Endodermal cell (in vitro differentiated cells): ENCODE measurements at regions not wholly inside any gene's neighbourhood (a gene's known extent, or its start where the extent isn't known, plus 50 kb on each side); places are given as distances from the start of the nearest gene placed in this dataset.
A peak's percentile ranks its signal among the peaks of the same experiment; 100 is the strongest.
"Not testable (repeated sequence)": the region's sequence is repeated elsewhere in the genome, so short reads cannot be mapped to it uniquely, and the experiment has no call there.

ENCODE experiments used
- DNase-seq: peaks from one replicate; pipeline ENCODE4 v3.0.0-alpha.2; 2017
- H3K27ac ChIP-seq: 2 replicates; pipeline ENCODE4 v1.5.1; 2013; ENCODE audit warnings: mild to moderate bottlenecking, low read depth, low read length, moderate library complexity
- H3K27me3 ChIP-seq: 2 replicates; pipeline ENCODE4 v1.6.1; 2013; ENCODE audit warnings: mild to moderate bottlenecking, low read length, moderate library complexity; ENCODE audit not compliant: insufficient read depth, control insufficient read depth, poor library complexity, severe bottlenecking
- H3K36me3 ChIP-seq: 2 replicates; pipeline ENCODE4 v1.7.0; 2013; ENCODE audit warnings: mild to moderate bottlenecking, low read length, moderate library complexity; ENCODE audit not compliant: control insufficient read depth, insufficient read depth
- H3K4me1 ChIP-seq: one replicate; pipeline ENCODE4 v1.7.0; 2013; ENCODE audit warnings: low read length; ENCODE audit not compliant: control insufficient read depth, insufficient read depth
- H3K4me3 ChIP-seq: 2 replicates; pipeline ENCODE4 v1.5.1; 2013; ENCODE audit warnings: mild to moderate bottlenecking, low read length, moderate library complexity
- H3K9ac ChIP-seq: 2 replicates; pipeline ENCODE4 v1.6.1; 2013; ENCODE audit warnings: mild to moderate bottlenecking, low read length, moderate library complexity; ENCODE audit not compliant: poor library complexity, severe bottlenecking; ENCODE audit errors: extremely low read depth
- H3K9me3 ChIP-seq: 2 replicates; pipeline ENCODE4 v1.6.1; 2013; ENCODE audit warnings: mild to moderate bottlenecking, low read length, moderate library complexity; ENCODE audit not compliant: control insufficient read depth
- H3K27ac Mint-ChIP-seq: 2 replicates; pipeline ENCODE4 v1.8.0; 2020; ENCODE audit warnings: mixed read lengths
- H3K27me3 Mint-ChIP-seq: 2 replicates; pipeline ENCODE4 v1.8.0; 2021; ENCODE audit warnings: mild to moderate bottlenecking, mixed read lengths; ENCODE audit not compliant: insufficient read depth
- H3K36me3 Mint-ChIP-seq: 2 replicates; pipeline ENCODE4 v1.8.0; 2020; ENCODE audit warnings: low read depth, mixed read lengths
- H3K4me1 Mint-ChIP-seq: 2 replicates; pipeline ENCODE4 v1.8.0; 2020; ENCODE audit warnings: mixed read lengths
- H3K4me3 Mint-ChIP-seq: 2 replicates; pipeline ENCODE4 v1.8.0; 2020; ENCODE audit warnings: mild to moderate bottlenecking, moderate library complexity, mixed read lengths
- H3K9me3 Mint-ChIP-seq: 2 replicates; pipeline ENCODE4 v1.8.0; 2020; ENCODE audit warnings: mild to moderate bottlenecking, mixed read lengths
- WGBS, 2 experiments: methylation state at CpG; one replicate each; pipeline versions ENCODE4 v1.1.5 to v1.1.7; 2013; ENCODE audit warnings: missing lambda C conversion rate in 2 of 2, mixed read lengths in 1 of 2; ENCODE audit not compliant: insufficient coverage in 1 of 2, insufficient read length in 1 of 2; 5-methylcytosine and 5-hydroxymethylcytosine counted together

- H3K27me3 Mint-ChIP-seq, result not testable (repeated sequence)
- 94% methylated on average over 2 of the region's 5 CpGs; no CpG with 5 or more reads in 1 of the 2 experiments for WGBS, 2 experiments
Observed at GRCh38 chr12:9440428-9440827, 167.3 kb downstream of the KLRB1 start.

GRCh38 chr12:9435682-9436081 lies 172.0 kb downstream of the KLRB1 start:
- not testable (repeated sequence) for H3K27me3 Mint-ChIP-seq, H3K36me3 ChIP-seq, H3K4me1 ChIP-seq, H3K27me3 ChIP-seq, DNase-seq, H3K9me3 ChIP-seq, H3K27ac ChIP-seq, H3K36me3 Mint-ChIP-seq, H3K27ac Mint-ChIP-seq, H3K9ac ChIP-seq, H3K4me3 Mint-ChIP-seq, H3K9me3 Mint-ChIP-seq, H3K4me3 ChIP-seq, H3K4me1 Mint-ChIP-seq
- WGBS, 2 experiments, result 92% methylated on average over 2 of the region's 15 CpGs; no CpG with 5 or more reads in 1 of the 2 experiments

More at GRCh38 chr12:9440428-9440827, 167.3 kb downstream of the KLRB1 start:
- not testable (repeated sequence) for H3K4me3 ChIP-seq, H3K27me3 ChIP-seq, H3K9me3 ChIP-seq, H3K9ac ChIP-seq, H3K4me1 Mint-ChIP-seq, H3K36me3 Mint-ChIP-seq, H3K27ac Mint-ChIP-seq, H3K36me3 ChIP-seq, DNase-seq, H3K9me3 Mint-ChIP-seq, H3K4me3 Mint-ChIP-seq, H3K27ac ChIP-seq, H3K4me1 ChIP-seq

DNA sequence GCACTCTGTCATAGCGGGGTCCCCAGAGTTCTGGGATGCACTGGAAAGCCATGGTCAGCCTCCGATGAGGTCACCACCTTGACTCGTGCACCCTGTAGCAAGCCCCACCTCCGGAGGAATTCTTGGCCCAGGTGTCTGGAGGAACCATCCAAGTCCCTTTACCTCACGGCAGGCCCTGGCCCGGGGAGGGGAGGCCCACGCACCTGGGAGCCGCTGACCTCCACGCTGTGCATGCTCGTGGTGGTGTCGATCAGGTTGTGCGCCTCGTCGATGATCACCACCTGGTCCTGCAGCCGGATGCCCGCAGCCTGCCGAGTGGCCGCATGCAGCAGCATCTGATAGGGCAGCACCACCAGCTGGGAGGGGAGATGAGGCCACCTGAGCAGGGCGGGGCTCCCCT lies 177.3 kb downstream of the KLRB1 start:
- H3K9me3 Mint-ChIP-seq, H3K9me3 ChIP-seq, H3K4me1 Mint-ChIP-seq, H3K27ac ChIP-seq, H3K4me3 Mint-ChIP-seq, H3K9ac ChIP-seq, H3K4me3 ChIP-seq, H3K27ac Mint-ChIP-seq, H3K36me3 ChIP-seq, H3K4me1 ChIP-seq, H3K27me3 ChIP-seq, H3K27me3 Mint-ChIP-seq: not testable (repeated sequence)
- peak; percentile 36 for DNase-seq
- peaks cover 15% of the 10 kb centered on the region for H3K36me3 Mint-ChIP-seq
- WGBS, 2 experiments, result 92% methylated on average over 15 of the region's 19 CpGs; no CpG with 5 or more reads in 1 of the 2 experiments

DNA sequence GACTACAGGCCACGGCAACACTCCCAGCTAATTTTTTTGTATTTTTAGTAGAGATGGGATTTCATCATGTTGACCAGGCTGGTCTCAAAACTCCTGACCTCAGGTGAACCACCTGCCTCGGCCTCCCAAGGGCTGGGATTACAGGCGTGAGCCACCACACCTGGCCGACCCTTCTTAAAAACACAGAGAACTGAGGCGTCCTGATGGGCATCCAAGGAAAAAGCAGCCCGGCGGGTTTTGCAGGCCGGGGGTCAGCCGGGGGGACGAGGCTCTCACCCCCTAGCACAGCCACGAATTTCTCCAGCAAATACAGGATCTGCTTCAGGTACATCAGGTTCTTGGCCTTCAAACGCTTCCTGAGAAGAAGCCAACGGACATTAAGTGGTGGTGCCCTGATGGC lies 178.9 kb downstream of the KLRB1 start:
- peak; percentile 13 for DNase-seq
- not testable (repeated sequence) for H3K9ac ChIP-seq, H3K36me3 ChIP-seq, H3K4me3 ChIP-seq, H3K4me3 Mint-ChIP-seq, H3K9me3 ChIP-seq, H3K4me1 ChIP-seq, H3K9me3 Mint-ChIP-seq, H3K4me1 Mint-ChIP-seq, H3K27me3 ChIP-seq, H3K27ac Mint-ChIP-seq, H3K27ac ChIP-seq, H3K27me3 Mint-ChIP-seq
- H3K36me3 Mint-ChIP-seq, result peaks cover 18% of the 10 kb centered on the region
- 100% methylated on average over 7 of the region's 13 CpGs; no CpG with 5 or more reads in 1 of the 2 experiments for WGBS, 2 experiments

- not testable (repeated sequence) for H3K27ac ChIP-seq, H3K36me3 ChIP-seq, H3K4me1 ChIP-seq, H3K9me3 Mint-ChIP-seq, H3K4me3 Mint-ChIP-seq, H3K4me3 ChIP-seq, H3K27me3 Mint-ChIP-seq, H3K9me3 ChIP-seq, H3K27ac Mint-ChIP-seq, H3K27me3 ChIP-seq, H3K9ac ChIP-seq, H3K4me1 Mint-ChIP-seq
- WGBS, 2 experiments, result 98% methylated on average over 8 of the region's 13 CpGs; no CpG with 5 or more reads in 1 of the 2 experiments
- DNase-seq, result peak; percentile 15
- H3K36me3 Mint-ChIP-seq, result peaks cover 25% of the 10 kb centered on the region
Observed at GRCh38 chr12:9425429-9425828, 182.3 kb downstream of the KLRB1 start.
